Activated CD8-positive, alpha-beta T cell treated with anti-CD3 and anti-CD28 coated beads, Interleukin-2, amount 10 ng/mL, durations not matched to agents 7 days and 5 days (primary cell): ENCODE measurements at regions not wholly inside any gene's neighbourhood (a gene's known extent, or its start where the extent isn't known, plus 50 kb on each side); places are given as distances from the start of the nearest gene placed in this dataset.

Experiments used
- ATAC-seq: fragments of 150-1000 bp; cut with Tn5 transposase; one replicate; pipeline ENCODE4 v1.10.0; 2021; ENCODE audit warnings: moderate library complexity
- CTCF ChIA-PET: fragments of 350-600 bp; sonication (Branson Sonifier 250); formaldehyde crosslinking; loops from one replicate; lab custom pipeline; 2021; ENCODE audit warnings: antibody characterized with exemption; lab: Charles Lee
- POLR2A ChIA-PET: fragments of 350-600 bp; sonication (Branson Sonifier 250); formaldehyde crosslinking; loops from one replicate; lab custom pipeline; 2021; ENCODE audit warnings: antibody characterized with exemption; lab: Charles Lee
- DNase-seq: peaks from one replicate; pipeline ENCODE4 v3.0.0-alpha.2; 2020
- H3K27ac Mint-ChIP-seq: one replicate; pipeline ENCODE4 v1.8.0; 2021; ENCODE audit warnings: mild to moderate bottlenecking, mixed read lengths
- H3K27me3 Mint-ChIP-seq: one replicate; pipeline ENCODE4 v1.8.0; 2021; ENCODE audit warnings: low read depth, mixed read lengths
- H3K36me3 Mint-ChIP-seq: one replicate; pipeline ENCODE4 v1.8.0; 2021; ENCODE audit warnings: low read depth, mixed read lengths
- H3K4me1 Mint-ChIP-seq: one replicate; pipeline ENCODE4 v1.8.0; 2021; ENCODE audit warnings: low read depth, mixed read lengths
- H3K4me3 Mint-ChIP-seq: one replicate; pipeline ENCODE4 v1.8.0; 2021; ENCODE audit warnings: mild to moderate bottlenecking, mixed read lengths
- H3K9me3 Mint-ChIP-seq: one replicate; pipeline ENCODE4 v1.8.0; 2022; ENCODE audit warnings: mixed read lengths; ENCODE audit not compliant: insufficient read depth

DNA sequence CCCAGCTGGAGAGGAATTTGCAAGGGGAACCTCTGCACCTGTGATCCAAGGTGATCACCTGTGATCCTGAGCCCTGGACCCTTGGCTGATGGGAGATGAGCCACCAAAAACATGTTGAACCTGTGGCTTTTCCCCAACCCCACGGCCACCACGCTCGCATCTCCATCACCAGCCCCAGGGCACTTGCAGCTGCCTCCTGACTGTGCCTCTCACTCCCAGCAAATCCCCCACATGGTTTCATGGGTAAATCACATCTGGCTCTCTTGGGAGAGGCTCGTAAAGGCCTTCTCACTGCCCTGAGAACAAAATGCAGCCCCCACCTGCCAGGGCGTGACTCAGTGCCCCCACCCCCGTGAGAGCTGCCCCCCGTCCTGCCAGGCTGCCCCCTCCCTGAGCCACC is 76.0 kb downstream of the RFLNA start:
- ChIA-PET CTCF (no interaction called here), POLR2A (no interaction called here)
- Mint-ChIP-seq H3K27me3 (no peaks in the 10 kb centered on the region), H3K36me3 (peaks cover 2% of the 10 kb centered on the region), H3K4me3 (no peak overlapping the region), H3K4me1 (no peaks in the 10 kb centered on the region), H3K9me3 (no peaks in the 10 kb centered on the region), H3K27ac (no peak overlapping the region)
- DNase-seq, result no peak
- ATAC-seq, result no peak

DNA sequence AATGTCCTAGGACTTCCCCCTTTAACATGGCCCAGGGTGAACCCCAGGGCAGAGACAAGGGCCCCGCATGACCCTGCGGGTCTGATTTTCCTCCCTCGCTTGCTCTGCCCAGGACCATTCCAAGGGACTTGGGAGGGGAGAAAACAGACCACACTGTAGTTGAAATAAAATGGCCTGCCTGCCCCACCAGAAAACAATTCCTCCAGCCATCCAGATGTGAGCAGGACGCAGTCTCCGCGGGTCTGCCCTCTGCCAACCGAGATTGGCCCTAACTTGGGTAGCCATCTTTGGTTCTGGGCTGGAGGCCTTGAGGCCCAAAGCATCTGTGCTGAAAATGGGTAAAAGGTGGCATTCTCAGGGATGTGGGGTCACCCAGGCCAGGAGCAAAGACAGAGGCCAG is 75.5 kb downstream of the RFLNA start:
- POLR2A ChIA-PET, result no interaction called here

DNA sequence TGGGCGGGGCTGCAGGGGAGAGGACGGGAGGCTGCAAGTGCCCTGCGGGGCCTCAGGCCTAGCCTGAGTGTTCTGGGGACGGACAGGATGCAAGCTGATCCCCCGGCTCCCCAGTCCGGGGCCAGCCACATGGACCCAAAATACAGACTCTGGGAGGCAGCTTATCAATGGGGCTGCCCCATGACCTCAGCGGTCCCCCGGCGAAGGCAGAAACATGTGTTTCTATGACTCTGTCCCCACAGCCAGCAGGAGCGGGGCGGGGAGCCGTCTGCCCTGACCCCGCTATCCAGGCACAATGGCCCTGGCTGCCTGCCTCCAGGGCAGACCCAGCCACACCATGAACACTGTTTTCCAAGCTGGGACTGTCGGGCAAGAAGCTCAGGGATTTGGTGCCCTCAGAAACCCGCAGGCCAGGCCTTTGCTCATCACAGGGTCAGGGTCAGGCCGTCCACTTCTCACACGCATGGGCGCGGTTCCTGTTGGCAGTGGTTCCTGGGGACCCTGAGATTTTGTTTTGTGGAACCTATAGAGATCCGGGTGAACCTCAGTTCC is 75.0 kb downstream of the RFLNA start:
- ChIA-PET CTCF (no interaction called here), POLR2A (no interaction called here)
- no peak overlapping the region for H3K4me3 Mint-ChIP-seq
- H3K9me3 Mint-ChIP-seq, result no peaks in the 10 kb centered on the region
- DNase-seq (no peak), ATAC-seq (no peak)
- H3K4me1 Mint-ChIP-seq, result no peaks in the 10 kb centered on the region
- no peaks in the 10 kb centered on the region for H3K27me3 Mint-ChIP-seq
- H3K27ac Mint-ChIP-seq, result no peak overlapping the region
- H3K36me3 Mint-ChIP-seq, result peaks cover 2% of the 10 kb centered on the region

More for the DNA sequence above, 75.5 kb downstream of the RFLNA start:
- ATAC-seq (no peak), DNase-seq (no peak)
- no peak overlapping the region for H3K4me3 Mint-ChIP-seq
- H3K4me1 Mint-ChIP-seq, result no peaks in the 10 kb centered on the region
- no peak overlapping the region for H3K27ac Mint-ChIP-seq
- H3K27me3 Mint-ChIP-seq, result no peaks in the 10 kb centered on the region
- no peaks in the 10 kb centered on the region for H3K9me3 Mint-ChIP-seq
- CTCF ChIA-PET, result no interaction called here
- H3K36me3 Mint-ChIP-seq, result peaks cover 2% of the 10 kb centered on the region

DNA sequence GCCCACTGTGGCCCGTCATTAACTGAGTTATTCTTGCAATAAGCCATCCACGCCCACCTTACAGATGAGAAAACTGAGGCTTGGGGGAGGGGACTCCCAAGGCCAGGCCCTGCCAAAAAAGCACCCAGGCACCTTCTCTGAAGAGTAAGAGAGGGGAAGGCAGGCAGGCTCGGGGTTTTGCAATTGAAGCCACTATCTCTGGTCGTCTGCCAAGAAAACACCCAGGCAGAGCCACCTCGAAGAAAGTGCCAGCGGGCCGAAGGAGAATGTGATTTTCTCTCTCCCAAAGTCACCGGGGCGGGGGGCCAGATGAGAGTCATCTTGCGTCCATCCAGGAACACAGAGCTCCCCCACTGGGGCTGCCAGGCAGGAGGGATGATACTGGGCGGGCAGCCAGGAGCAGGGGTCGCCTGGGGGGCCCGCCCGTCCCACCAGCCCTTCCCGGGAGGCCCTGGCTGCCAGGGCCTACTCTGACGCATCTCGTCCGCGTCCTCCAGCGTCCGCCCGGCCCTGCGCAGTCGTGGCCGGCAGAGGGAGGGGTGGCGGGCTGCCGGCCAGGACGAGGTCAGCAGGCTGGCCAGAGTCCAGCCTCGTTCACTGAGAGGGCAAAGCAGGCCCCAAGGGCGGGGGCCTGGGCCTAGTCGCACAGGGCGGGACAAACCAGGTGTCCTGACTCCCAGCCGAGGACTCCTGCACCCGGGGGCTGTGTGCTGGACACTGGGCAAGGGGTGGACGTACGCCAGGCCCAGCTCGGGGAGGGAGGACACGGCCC is 74.3 kb downstream of the RFLNA start:
- no peaks in the 10 kb centered on the region for H3K9me3 Mint-ChIP-seq
- no peaks in the 10 kb centered on the region for H3K4me1 Mint-ChIP-seq
- ChIA-PET CTCF (no interaction called here), POLR2A (no interaction called here)
- H3K4me3 Mint-ChIP-seq, result no peak overlapping the region
- ATAC-seq (no peak), DNase-seq (no peak)
- peaks cover 2% of the 10 kb centered on the region for H3K36me3 Mint-ChIP-seq
- H3K27ac Mint-ChIP-seq, result no peak overlapping the region
- no peaks in the 10 kb centered on the region for H3K27me3 Mint-ChIP-seq

DNA sequence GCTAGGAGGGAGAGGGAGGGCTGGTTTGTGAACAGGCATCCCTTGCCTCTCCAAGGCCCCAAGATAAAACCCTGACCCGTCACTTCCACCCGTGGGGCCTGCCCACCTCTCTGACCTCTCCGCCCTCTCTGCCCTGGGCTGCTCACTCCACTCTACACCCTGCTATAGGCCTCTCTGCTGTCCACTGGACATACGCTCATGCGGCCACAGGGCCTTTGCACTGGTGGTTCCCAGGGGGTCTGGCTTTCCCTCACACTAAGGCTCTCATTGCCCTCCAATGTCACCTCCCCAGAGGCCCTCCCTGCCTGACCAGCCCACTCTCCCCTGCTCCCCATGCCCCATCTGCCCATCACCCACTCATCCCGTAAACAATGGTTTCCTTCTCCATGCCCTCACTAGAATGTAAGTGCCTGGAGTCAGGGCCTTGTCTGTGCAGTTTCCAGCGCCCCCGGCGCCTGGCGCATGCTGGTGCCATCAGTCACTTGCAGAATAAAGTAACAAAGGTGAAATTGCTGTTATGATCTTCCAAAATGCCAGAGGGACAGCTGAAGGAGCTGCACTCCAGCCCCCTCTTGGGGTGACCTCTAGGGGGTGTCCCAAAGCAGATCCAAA is 73.6 kb downstream of the RFLNA start:
- Mint-ChIP-seq H3K27me3 (no peaks in the 10 kb centered on the region), H3K4me1 (no peaks in the 10 kb centered on the region), H3K4me3 (no peak overlapping the region), H3K9me3 (no peaks in the 10 kb centered on the region), H3K27ac (no peak overlapping the region), H3K36me3 (peaks cover 2% of the 10 kb centered on the region)
- ATAC-seq (no peak), DNase-seq (no peak)
- ChIA-PET POLR2A (no interaction called here), CTCF (no interaction called here)

DNA sequence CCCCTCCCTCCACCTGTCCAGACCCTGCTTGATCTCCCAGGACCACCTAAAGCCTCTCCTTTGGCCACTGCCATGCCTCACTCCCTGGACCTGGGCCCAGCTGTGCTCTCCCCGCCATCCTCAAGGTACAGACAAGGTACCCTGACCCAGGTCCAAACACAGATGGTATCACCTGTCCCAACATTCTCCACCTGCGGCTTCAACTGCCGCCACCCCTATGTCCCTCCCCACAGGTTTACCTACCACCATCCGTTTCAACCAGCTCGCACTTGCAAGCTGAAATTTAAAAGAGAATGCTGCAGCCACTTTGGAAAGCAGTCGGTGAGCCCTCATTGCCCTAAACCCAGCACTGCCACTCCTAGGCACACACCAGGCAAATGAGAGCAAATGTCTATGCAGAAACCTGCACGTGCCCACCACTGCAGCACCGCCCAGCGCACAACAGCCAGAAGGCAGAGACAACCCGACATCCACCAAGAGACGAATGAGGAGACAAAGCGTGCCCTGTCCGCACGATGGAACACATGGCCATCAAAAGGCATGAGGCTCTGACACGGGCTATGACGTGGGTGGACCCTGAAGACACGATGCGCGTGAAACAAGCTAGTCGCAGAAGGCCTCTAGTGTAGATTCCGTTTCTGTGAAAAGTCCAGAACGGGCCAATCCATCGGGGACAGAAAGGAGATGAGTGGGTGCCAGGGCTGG is 71.0 kb downstream of the RFLNA start:
- Mint-ChIP-seq H3K36me3 (peaks cover 2% of the 10 kb centered on the region), H3K9me3 (no peaks in the 10 kb centered on the region), H3K4me1 (no peaks in the 10 kb centered on the region), H3K4me3 (no peak overlapping the region), H3K27me3 (no peaks in the 10 kb centered on the region), H3K27ac (no peak overlapping the region)
- POLR2A ChIA-PET, result no interaction called here
- DNase-seq (no peak), ATAC-seq (no peak)
- CTCF ChIA-PET, result interaction anchor here (0.6 kb wide), 1 partner anchor 574 kb away, joined by 3 read pairs; no protein-coding TSS in a partner anchor
